ENCODE measurements at regions not wholly inside any gene's neighbourhood (a gene's known extent, or its start where the extent isn't known, plus 50 kb on each side); places are given as distances from the start of the nearest gene placed in this dataset.

DNA sequence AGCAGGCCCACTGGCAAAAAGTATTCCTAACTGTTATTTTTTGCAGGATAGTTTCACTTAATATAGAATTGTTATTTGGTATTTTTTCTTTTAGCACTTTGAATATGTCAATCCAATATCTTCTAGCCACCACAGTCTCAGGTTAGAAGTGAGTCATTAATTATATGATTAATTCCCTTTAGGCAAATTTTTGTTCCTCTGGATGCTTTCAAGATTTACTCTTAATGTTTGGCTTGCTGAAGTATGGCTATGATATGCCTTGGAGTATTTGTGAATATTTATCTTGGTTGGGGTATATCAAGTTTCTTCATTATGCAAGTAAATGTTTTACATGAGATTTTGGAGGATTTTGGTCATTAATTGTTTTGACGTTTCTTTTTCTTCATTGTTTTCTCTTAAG, 152.1 kb upstream of the ALCAM start:
- TF ChIP-seq GATA2 (IDR thresholded peaks at IDR 0.05; ENCODE audit: low read depth, low read length) (no peak), GATA3 (IDR thresholded peaks at IDR 0.05; ENCODE audit: low read depth, low read length) (no peak)
